ENCODE measurements at regions not wholly inside any gene's neighbourhood (a gene's known extent, or its start where the extent isn't known, plus 50 kb on each side); places are given as distances from the start of the nearest gene placed in this dataset.
"Not testable (repeated sequence)": the region's sequence is repeated elsewhere in the genome, so short reads cannot be mapped to it uniquely, and the experiment has no call there.

DNA sequence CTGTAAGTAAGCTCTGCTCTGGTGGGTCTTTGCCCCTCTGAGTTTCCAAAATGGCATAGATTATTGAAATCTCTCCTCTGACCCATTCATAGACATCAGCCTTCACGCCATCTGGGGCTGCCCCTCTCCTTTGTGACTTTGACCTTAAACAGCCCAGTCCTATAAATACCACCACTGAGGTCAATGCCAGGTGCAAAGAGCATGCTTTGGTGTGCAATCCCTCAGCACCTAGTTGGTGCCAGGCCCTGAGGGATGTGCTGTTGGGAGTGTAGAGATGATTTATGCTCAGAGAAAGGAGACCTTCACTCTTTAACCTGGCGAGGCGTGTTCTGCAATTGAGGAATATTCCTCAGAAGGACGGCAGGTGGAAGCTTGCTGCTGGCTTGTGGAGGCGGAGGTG lies 121.7 kb upstream of the TSHZ3 start:
- TF ChIP-seq, protein P1, sequence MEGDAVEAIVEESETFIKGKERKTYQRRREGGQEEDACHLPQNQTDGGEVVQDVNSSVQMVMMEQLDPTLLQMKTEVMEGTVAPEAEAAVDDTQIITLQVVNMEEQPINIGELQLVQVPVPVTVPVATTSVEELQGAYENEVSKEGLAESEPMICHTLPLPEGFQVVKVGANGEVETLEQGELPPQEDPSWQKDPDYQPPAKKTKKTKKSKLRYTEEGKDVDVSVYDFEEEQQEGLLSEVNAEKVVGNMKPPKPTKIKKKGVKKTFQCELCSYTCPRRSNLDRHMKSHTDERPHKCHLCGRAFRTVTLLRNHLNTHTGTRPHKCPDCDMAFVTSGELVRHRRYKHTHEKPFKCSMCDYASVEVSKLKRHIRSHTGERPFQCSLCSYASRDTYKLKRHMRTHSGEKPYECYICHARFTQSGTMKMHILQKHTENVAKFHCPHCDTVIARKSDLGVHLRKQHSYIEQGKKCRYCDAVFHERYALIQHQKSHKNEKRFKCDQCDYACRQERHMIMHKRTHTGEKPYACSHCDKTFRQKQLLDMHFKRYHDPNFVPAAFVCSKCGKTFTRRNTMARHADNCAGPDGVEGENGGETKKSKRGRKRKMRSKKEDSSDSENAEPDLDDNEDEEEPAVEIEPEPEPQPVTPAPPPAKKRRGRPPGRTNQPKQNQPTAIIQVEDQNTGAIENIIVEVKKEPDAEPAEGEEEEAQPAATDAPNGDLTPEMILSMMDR (IDR thresholded peaks at IDR 0.05; ENCODE audit: low read depth, low read length), result no peak
- H3K4me3 ChIP-seq (ENCODE audit: low read depth, low read length), result no peak overlapping the region

- H3K4me3 ChIP-seq (ENCODE audit: low read depth, low read length), result no peak overlapping the region
- TF ChIP-seq, protein P1 (IDR thresholded peaks at IDR 0.05; ENCODE audit: low read depth, low read length), result no peak
Observed at GRCh38 chr19:31478241-31478640, 129.0 kb upstream of the TSHZ3 start.

- no peak overlapping the region for H3K4me3 ChIP-seq (ENCODE audit: low read depth, low read length)
- TF ChIP-seq, protein P1 (IDR thresholded peaks at IDR 0.05; ENCODE audit: low read depth, low read length), result no peak
Observed at GRCh38 chr19:31483226-31483857, 134.1 kb upstream of the TSHZ3 start.

DNA sequence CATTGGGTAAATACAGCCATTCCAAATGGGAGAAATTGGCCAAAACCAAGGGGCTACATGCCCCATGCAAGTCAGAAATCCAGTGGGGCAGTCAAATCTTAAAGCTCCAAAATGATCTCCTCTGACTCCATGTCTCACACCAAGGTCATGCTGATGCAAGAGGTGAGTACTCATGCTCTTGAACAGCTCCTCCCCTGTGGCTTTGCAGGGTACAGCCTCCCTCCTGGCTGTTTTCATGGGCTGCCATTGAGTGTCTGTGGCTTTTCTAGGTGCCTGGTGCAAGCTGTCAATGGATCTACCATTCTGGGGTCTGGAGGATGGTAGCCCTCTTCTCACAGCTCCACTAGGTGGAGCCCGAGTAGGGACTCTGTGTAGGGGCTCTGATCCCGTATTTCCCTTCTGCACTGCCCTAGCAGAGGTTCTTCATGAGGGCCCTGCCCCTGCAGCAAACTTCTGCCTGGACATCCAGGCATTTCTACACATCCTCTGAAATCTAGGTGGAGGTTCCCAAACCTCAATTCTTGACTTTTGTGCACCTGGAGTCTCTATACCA lies 135.7 kb upstream of the TSHZ3 start:
- H3K4me3 ChIP-seq (ENCODE audit: low read depth, low read length), result not testable (repeated sequence)

DNA sequence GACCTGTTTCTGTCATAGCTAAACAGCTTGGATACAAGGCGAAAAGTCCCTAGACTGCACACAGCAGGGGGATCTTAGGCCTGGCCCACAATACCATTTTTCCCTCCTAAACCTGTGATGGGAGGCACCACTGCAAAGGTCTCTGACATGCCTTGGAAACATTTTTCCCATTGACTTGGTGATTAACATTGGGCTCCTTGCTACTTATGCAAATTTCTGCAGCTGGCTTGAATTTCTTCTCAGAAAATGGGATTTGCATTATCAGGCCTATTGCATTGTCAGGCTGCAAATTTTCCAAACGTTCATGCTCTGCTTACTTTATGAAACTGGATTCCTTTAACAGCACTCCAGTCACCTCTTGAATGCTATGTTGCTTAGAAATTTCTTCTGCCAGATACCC lies 136.2 kb upstream of the TSHZ3 start:
- no peak overlapping the region for H3K4me3 ChIP-seq (ENCODE audit: low read depth, low read length)
- TF ChIP-seq, protein P1 (IDR thresholded peaks at IDR 0.05; ENCODE audit: low read depth, low read length), result no peak

DNA sequence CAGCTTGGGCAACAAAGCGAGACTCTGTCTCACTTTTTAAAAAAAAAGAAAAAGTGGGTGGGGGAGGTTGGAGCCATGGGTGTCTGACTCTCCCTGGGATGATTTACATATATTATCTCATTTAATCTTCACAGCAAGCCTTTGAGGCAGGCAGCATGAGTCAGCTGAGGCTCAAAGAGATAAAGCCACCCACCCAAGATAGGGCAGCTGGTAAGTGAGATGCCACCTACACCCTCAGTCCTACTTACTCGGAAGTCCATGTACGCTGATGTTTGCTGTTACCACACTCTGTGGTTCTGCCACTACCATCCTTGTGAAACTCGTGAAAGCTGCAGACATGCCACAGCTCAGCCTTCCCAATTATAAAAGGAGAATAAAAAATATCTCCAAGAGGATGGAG lies 142.0 kb upstream of the TSHZ3 start:
- no peak overlapping the region for H3K4me3 ChIP-seq (ENCODE audit: low read depth, low read length)
- TF ChIP-seq, protein P1 (IDR thresholded peaks at IDR 0.05; ENCODE audit: low read depth, low read length), result no peak

DNA sequence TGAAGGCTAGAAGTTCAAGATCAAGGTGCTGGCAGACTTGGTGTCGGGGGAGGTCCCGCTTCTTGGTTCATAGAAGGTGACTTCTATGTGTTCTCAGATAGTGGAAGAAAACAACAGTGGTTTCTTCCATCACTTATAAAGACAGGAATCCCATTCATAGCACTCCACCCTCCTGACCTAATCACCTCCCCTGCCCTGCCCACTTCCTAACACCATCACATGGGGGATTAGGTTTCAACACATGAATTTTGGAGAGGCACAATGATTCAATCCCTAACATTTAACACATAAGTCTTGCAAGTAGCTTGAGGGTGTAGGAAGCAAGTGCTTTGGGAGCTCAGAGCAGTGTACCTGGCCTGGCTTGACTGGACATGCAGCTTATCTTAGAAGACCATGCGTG lies 142.8 kb upstream of the TSHZ3 start:
- TF ChIP-seq, protein P1 (IDR thresholded peaks at IDR 0.05; ENCODE audit: low read depth, low read length), result no peak
- H3K4me3 ChIP-seq (ENCODE audit: low read depth, low read length), result no peak overlapping the region

DNA sequence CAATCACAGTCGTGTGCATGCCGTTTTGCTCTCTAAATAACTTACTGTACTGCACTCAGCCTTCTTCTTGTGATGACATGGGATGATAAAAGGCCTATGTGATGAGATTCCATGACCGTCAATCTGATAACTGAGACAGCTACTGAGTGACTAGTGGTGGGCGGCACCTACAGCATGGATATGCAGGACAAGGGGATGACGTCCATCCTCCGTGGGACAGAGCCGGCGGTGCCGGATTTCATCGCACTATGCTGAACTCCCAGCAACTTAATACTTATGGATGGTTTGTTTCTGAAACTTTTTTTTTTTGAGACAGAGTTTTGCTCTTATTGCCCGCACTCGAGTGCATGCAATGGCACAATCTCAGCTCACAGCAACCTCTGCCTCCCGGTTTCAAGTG lies 146.8 kb upstream of the TSHZ3 start:
- TF ChIP-seq, protein P1 (IDR thresholded peaks at IDR 0.05; ENCODE audit: low read depth, low read length), result no peak
- H3K4me3 ChIP-seq (ENCODE audit: low read depth, low read length), result no peak overlapping the region

Data from WI38 (cell line).